HepG2 (cell line): ENCODE measurements at regions not wholly inside any gene's neighbourhood (a gene's known extent, or its start where the extent isn't known, plus 50 kb on each side); places are given as distances from the start of the nearest gene placed in this dataset.

Experiments
- ATAC-seq: fragments of 200-7000 bp; cut with Tn5 transposase; 3 replicates; pipeline ENCODE4 v1.9.1; 2020; ENCODE audit warnings: mild to moderate bottlenecking, moderate library complexity
- BruUV-seq: library from RNA; stranded (reverse); fragments of 400-500 nt; replicated peaks from 2 replicates; lab custom pipeline; 2021; lab: Mats Ljungman, UMichigan
- CTCF ChIA-PET: fragments of 300-600 bp; formaldehyde crosslinking; extraction: SDS; loops from one replicate; lab custom pipeline; 2021; ENCODE audit warnings: low total read pairs, inconsistent platforms, low intra/inter-chr PET ratio; lab: Yijun Ruan, JAX
- POLR2A ChIA-PET: fragments of 350-600 bp; sonication (Branson Sonifier 250); formaldehyde crosslinking; loops from one replicate; lab custom pipeline; 2020; ENCODE audit warnings: antibody characterized with exemption, inconsistent platforms; lab: Yijun Ruan, JAX
- DNase-seq: peaks from one replicate; pipeline ENCODE4 v3.0.0-alpha.2; 2015; ENCODE audit warnings: low spot score
- FAIRE-seq: peaks from 3 replicates; lab custom pipeline; 2011; peaks lifted over from hg19 to GRCh38; lab: Jason Lieb, UNC
- H2AFZ ChIP-seq: one replicate; pipeline ENCODE4 v1.6.1; 2011; ENCODE audit warnings: low read length, inconsistent platforms
- H3K27ac ChIP-seq: fragments of 300-600 bp; 3 replicates; pipeline ENCODE4 v1.8.0; 2011; ENCODE audit warnings: mixed run types, mild to moderate bottlenecking, mixed read lengths, low read length, inconsistent platforms; ENCODE audit not compliant: insufficient read depth; ENCODE audit errors: extremely low read length
- H3K27me3 ChIP-seq, 2 experiments: fragments of 200-600 bp in 1 of 2; 2 replicates in 1 of 2; 3 replicates in 1 of 2; pipeline versions ENCODE4 v1.6.0 to v1.8.0; 2011; ENCODE audit warnings: low read length in 2 of 2, mild to moderate bottlenecking in 2 of 2, moderate library complexity in 2 of 2, inconsistent platforms in 1 of 2; ENCODE audit not compliant: insufficient read depth in 2 of 2, control insufficient read depth in 1 of 2
- H3K36me3 ChIP-seq, 2 experiments: fragments of 200-600 bp in 1 of 2; replicated peaks in 1 of 2; 2 replicates in 1 of 2; 3 replicates in 1 of 2; pipeline versions ENCODE4 v1.5.1 to v1.8.0; 2011; ENCODE audit warnings: low read length in 2 of 2, inconsistent platforms in 1 of 2; ENCODE audit not compliant: insufficient read depth in 2 of 2, control insufficient read depth in 1 of 2
- H3K4me1 ChIP-seq: 2 replicates; pipeline ENCODE4 v1.5.1; 2012; ENCODE audit warnings: low read length, inconsistent platforms; ENCODE audit not compliant: insufficient read depth
- H3K4me2 ChIP-seq: 2 replicates; pipeline ENCODE4 v1.6.0; 2011; ENCODE audit warnings: low read depth, low read length, inconsistent platforms
- H3K4me3 ChIP-seq, 3 experiments: fragments of 200-600 bp in 1 of 3; sonication (generic), shearing (Covaris generic) in 1 of 3; replicated peaks in 1 of 3; 2 replicates each; pipeline ENCODE4 v1.5.1; 2011 to 2016; ENCODE audit warnings: low read length in 3 of 3, inconsistent platforms in 2 of 3, low read depth in 2 of 3, mild to moderate bottlenecking in 2 of 3, control low read depth in 1 of 3, mixed read lengths in 1 of 3; ENCODE audit not compliant: insufficient read depth in 1 of 3
- H3K79me2 ChIP-seq: one replicate; pipeline ENCODE4 v1.6.1; 2011; ENCODE audit warnings: low read length, inconsistent platforms; ENCODE audit not compliant: insufficient read depth
- H3K9ac ChIP-seq: 2 replicates; pipeline ENCODE4 v1.6.0; 2011; ENCODE audit warnings: mild to moderate bottlenecking, low read depth, low read length, inconsistent platforms; ENCODE audit not compliant: insufficient read depth
- H3K9me3 ChIP-seq: 2 replicates; pipeline ENCODE4 v1.5.1; 2012; ENCODE audit warnings: mild to moderate bottlenecking, low read length
- H4K20me1 ChIP-seq: 2 replicates; pipeline ENCODE4 v1.6.0; 2011; ENCODE audit warnings: inconsistent platforms, mild to moderate bottlenecking, low read length, moderate library complexity; ENCODE audit not compliant: insufficient read depth
- ARNTL ChIP-seq: sonication (generic); formaldehyde crosslinking; IDR thresholded peaks from 2 replicates; pipeline ENCODE4 v1.4.0; 2020; ENCODE audit warnings: mild to moderate bottlenecking, missing genetic modification reagents
- CEBPG ChIP-seq: IDR thresholded peaks from 2 replicates; pipeline ENCODE4 v1.6.1; 2016
- DNMT1 ChIP-seq: sonication (generic); formaldehyde crosslinking; IDR thresholded peaks from 2 replicates; pipeline ENCODE4 v1.5.1; 2020; ENCODE audit warnings: mild to moderate bottlenecking, missing genetic modification reagents
- GLI4 ChIP-seq: sonication (generic); formaldehyde crosslinking; IDR thresholded peaks from 2 replicates; pipeline ENCODE4 v1.5.1; 2020; ENCODE audit warnings: missing genetic modification reagents, mild to moderate bottlenecking, moderate library complexity, borderline replicate concordance
- HMGA1 ChIP-seq: sonication (generic); formaldehyde crosslinking; conservative IDR thresholded peaks from 2 replicates; pipeline ENCODE4 v1.4.0; 2020; ENCODE audit warnings: missing genetic modification reagents
- LCORL ChIP-seq, 2 experiments: fragments of 450-650 bp in 1 of 2; sonication (generic) in 1 of 2; formaldehyde crosslinking in 1 of 2; IDR thresholded peaks; 2 replicates each; pipeline versions ENCODE4 v1.5.0 to v1.6.1; 2017 to 2020; ENCODE audit warnings: antibody characterized with exemption in 1 of 2, missing genetic modification reagents in 1 of 2
- SMC3 ChIP-seq: IDR thresholded peaks from 2 replicates; pipeline ENCODE4 v1.6.1; 2011; ENCODE audit warnings: low read length, improper control_type of control experiment
- STAG1 ChIP-seq: sonication (generic); formaldehyde crosslinking; IDR thresholded peaks from 2 replicates; pipeline ENCODE4 v1.4.0; 2020; ENCODE audit warnings: missing genetic modification reagents
- STAT5B ChIP-seq: sonication (generic); formaldehyde crosslinking; IDR thresholded peaks from 2 replicates; pipeline ENCODE4 v1.4.0; 2020; ENCODE audit warnings: missing genetic modification reagents
- ZNF292 ChIP-seq: sonication (generic); formaldehyde crosslinking; IDR thresholded peaks from 2 replicates; pipeline ENCODE4 v1.8.1; 2022; ENCODE audit warnings: mild to moderate bottlenecking, low read depth, missing genetic modification reagents, borderline replicate concordance
- ZNF30 ChIP-seq: sonication (generic); formaldehyde crosslinking; IDR thresholded peaks from 2 replicates; pipeline ENCODE4 v1.5.0; 2020; ENCODE audit warnings: mild to moderate bottlenecking, missing genetic modification reagents
- ZNF543 ChIP-seq: sonication (generic); formaldehyde crosslinking; IDR thresholded peaks from 2 replicates; pipeline ENCODE4 v1.4.0; 2020; ENCODE audit warnings: mild to moderate bottlenecking, missing genetic modification reagents
- ZNF556 ChIP-seq: sonication (generic); formaldehyde crosslinking; IDR thresholded peaks from 2 replicates; pipeline ENCODE4 v1.4.0; 2020; ENCODE audit warnings: mild to moderate bottlenecking, missing genetic modification reagents, borderline replicate concordance
- ZNF557 ChIP-seq: sonication (generic); formaldehyde crosslinking; IDR thresholded peaks from 2 replicates; pipeline ENCODE4 v1.4.0; 2020; ENCODE audit warnings: missing genetic modification reagents
- ZNF619 ChIP-seq: sonication (generic); formaldehyde crosslinking; IDR thresholded peaks from 2 replicates; pipeline ENCODE4 v1.4.0; 2020; ENCODE audit warnings: mild to moderate bottlenecking, missing genetic modification reagents
- ZNF652 ChIP-seq: IDR thresholded peaks from 2 replicates; pipeline ENCODE4 v1.6.1; 2016; ENCODE audit warnings: low read depth, borderline replicate concordance
- ZNF660 ChIP-seq: sonication (generic); formaldehyde crosslinking; IDR thresholded peaks from 2 replicates; pipeline ENCODE4 v1.5.1; 2020; ENCODE audit warnings: mild to moderate bottlenecking, low read depth, missing genetic modification reagents, borderline replicate concordance
- ZNF670 ChIP-seq: sonication (generic); formaldehyde crosslinking; IDR thresholded peaks from 2 replicates; pipeline ENCODE4 v1.8.0; 2022; ENCODE audit warnings: mild to moderate bottlenecking, missing genetic modification reagents, borderline replicate concordance
- WGBS: methylation state at CpG from one replicate; pipeline ENCODE4 v1.1.6; 2017; ENCODE audit warnings: low lambda C conversion rate; 5-methylcytosine and 5-hydroxymethylcytosine counted together
- in situ Hi-C: cut with HindIII; loops from 2 replicates; pipeline ENCODE4 v1.10.0; 2017; ENCODE audit warnings: low pct_unique_long_range_greater_than_20kb; ENCODE audit not compliant: extremely low pct_ligation_motif_present
- intact Hi-C: fragments of 100-400 bp; cut with micrococcal nuclease; formaldehyde crosslinking; loops from one replicate; pipeline ENCODE4 v1.10.0; 2022; ENCODE audit not compliant: unreplicated experiment
- TF ChIP-seq, protein P1 (sequence below): sonication (generic); formaldehyde crosslinking; IDR thresholded peaks from 2 replicates; pipeline ENCODE4 v1.4.0; 2020; ENCODE audit warnings: mild to moderate bottlenecking, missing genetic modification reagents

DNA sequence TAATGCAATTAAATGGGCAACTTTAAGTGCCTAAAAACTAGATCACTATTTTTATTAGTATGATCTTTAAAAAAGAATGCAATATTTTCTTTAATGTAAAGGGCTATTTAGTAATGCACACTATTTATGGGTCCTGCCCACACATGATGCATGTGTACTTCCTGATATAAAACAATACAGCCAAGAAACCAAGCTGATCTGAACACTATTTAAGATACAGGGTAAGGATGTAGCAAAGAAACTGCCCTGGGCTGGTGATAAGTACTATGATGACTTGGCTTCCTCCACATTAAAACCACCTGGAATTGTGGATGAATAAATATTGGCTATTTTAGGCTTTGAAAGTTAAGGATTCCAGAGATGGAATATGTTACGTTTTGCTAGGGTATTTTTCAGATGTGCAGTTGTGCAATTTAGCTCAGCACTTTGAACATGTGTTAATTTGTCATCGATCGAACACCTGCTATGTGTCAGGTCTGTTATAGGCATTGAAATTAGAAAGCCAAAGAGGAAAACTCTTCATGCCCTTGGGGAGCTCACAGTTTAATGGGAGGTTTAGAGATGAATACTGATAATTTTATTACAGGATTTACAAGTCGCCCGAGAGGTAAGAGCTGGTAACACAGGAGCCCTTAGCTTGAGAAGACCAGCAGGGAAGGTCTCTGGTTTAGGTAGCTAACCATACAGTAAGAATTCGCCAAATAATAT, 276.7 kb downstream of the PLK2 start:
- Histone ChIP-seq H3K27ac (no peak overlapping the region), H3K79me2 (no peaks in the 10 kb centered on the region), H3K9ac (no peak overlapping the region), H3K9me3 (no peaks in the 10 kb centered on the region), H4K20me1 (no peaks in the 10 kb centered on the region), H3K4me2 (no peak overlapping the region), H3K27me3 (no peaks in the 10 kb centered on the region; a peak in 1 of 5 replicates), H3K4me3 (no peak overlapping the region), H3K4me1 (no peaks in the 10 kb centered on the region), H3K36me3 (no peaks in the 10 kb centered on the region), H2AFZ (no peak overlapping the region)
- 12% methylated on average over 6 of the region's 6 CpGs for WGBS
- FAIRE-seq = no peak
- TF ChIP-seq ZNF556 (CRISPR knock-in tag) (no peak), ZNF619 (CRISPR knock-in tag) (no peak), ZNF543 (CRISPR knock-in tag) (no peak), DNMT1 (CRISPR knock-in tag) (no peak), SMC3 (no peak), GLI4 (CRISPR knock-in tag) (no peak), ZNF670 (CRISPR knock-in tag) (no peak), STAG1 (CRISPR knock-in tag) (no peak), ARNTL (CRISPR knock-in tag) (no peak), STAT5B (no peak), LCORL (IDR thresholded peaks at IDR 0.05) (no peak), LCORL (CRISPR knock-in tag; IDR thresholded peaks at IDR 0.05) (no peak), ZNF292 (CRISPR knock-in tag) (no peak), ZNF557 (CRISPR knock-in tag) (no peak), ZNF30 (CRISPR knock-in tag) (no peak), ZNF652 (no peak), HMGA1 (CRISPR knock-in tag) (no peak), CEBPG (no peak), ZNF660 (CRISPR knock-in tag) (no peak)
- TF ChIP-seq, protein P1, sequence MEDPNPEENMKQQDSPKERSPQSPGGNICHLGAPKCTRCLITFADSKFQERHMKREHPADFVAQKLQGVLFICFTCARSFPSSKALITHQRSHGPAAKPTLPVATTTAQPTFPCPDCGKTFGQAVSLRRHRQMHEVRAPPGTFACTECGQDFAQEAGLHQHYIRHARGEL = no peak
- intact Hi-C loops (no loop called here), in situ Hi-C loops (no loop called here)
- no TSS peak for BruUV-seq
- no peak for DNase-seq
- ATAC-seq = no peak
- ChIA-PET CTCF (no interaction called here), POLR2A (no interaction called here)
